ENCODE measurements at regions not wholly inside any gene's neighbourhood (a gene's known extent, or its start where the extent isn't known, plus 50 kb on each side); places are given as distances from the start of the nearest gene placed in this dataset.

GRCh38 chr21:16711757-16712156 lies 801.1 kb upstream of the CXADR start:
- Histone ChIP-seq H4K20me1 (ENCODE audit: insufficient read depth, low read length) (no peaks in the 10 kb centered on the region), H3K4me1 (ENCODE audit: insufficient read depth, low read length) (peaks cover 9% of the 10 kb centered on the region), H3K36me3 (ENCODE audit: insufficient read depth, low read length) (no peaks in the 10 kb centered on the region), H3K9me3 (ENCODE audit: low read depth, low read length) (no peaks in the 10 kb centered on the region), H3K4me2 (ENCODE audit: insufficient read depth, low read length) (no peak overlapping the region), H2AFZ (ENCODE audit: low read length) (no peak overlapping the region), H3K27me3 (ENCODE audit: insufficient read depth, low read length) (no peaks in the 10 kb centered on the region), H3K27ac (ENCODE audit: low read depth, low read length) (no peak overlapping the region), H3K4me3 (ENCODE audit: insufficient read depth, low read length) (no peak overlapping the region), H3K79me2 (ENCODE audit: insufficient read depth, low read length) (no peaks in the 10 kb centered on the region)
- DNase-seq (ENCODE audit: insufficient read length, low spot score, missing footprints) = no peak
- TF ChIP-seq, protein P1, sequence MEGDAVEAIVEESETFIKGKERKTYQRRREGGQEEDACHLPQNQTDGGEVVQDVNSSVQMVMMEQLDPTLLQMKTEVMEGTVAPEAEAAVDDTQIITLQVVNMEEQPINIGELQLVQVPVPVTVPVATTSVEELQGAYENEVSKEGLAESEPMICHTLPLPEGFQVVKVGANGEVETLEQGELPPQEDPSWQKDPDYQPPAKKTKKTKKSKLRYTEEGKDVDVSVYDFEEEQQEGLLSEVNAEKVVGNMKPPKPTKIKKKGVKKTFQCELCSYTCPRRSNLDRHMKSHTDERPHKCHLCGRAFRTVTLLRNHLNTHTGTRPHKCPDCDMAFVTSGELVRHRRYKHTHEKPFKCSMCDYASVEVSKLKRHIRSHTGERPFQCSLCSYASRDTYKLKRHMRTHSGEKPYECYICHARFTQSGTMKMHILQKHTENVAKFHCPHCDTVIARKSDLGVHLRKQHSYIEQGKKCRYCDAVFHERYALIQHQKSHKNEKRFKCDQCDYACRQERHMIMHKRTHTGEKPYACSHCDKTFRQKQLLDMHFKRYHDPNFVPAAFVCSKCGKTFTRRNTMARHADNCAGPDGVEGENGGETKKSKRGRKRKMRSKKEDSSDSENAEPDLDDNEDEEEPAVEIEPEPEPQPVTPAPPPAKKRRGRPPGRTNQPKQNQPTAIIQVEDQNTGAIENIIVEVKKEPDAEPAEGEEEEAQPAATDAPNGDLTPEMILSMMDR (IDR thresholded peaks at IDR 0.05; ENCODE audit: extremely low read depth, low read depth, low read length) = no peak

DNA sequence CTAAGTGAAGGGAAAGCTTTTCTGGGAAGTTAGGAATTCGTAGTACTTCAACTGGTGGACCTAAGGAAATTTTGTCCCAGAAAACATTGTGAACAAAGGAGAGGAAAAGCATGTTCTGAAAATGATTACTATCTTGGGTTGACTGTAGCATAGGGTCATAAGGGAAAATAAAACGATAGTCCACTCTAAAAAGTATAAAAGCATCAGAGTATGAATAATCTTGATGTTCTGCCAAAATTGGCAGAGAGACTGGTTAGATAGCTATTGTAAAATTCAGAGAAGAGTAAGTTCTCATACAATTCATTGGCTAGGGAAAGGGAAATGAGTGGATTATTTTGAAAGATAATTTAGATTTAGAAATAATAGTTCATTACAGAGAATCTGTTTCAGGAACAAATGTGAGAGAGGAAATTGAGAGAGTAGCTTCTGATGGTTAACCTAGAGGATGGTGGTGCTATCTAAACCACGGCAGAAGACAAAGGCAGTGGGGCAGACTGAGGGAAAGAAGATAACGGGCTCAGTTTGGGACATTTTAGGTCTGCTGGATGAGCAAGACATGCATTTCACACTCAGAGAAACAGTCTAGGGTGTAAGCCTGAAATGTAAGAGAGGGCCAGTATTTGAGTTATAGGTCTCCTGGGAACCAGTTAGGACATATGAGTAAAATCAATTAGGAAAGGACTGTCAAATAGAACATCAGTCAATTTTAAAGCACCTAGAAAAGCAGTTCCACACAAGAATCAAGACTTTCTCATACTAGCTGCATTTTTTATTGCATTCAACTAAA lies 799.3 kb upstream of the CXADR start:
- Histone ChIP-seq H3K9me3 (ENCODE audit: low read depth, low read length) (no peaks in the 10 kb centered on the region), H3K4me3 (ENCODE audit: insufficient read depth, low read length) (no peak overlapping the region), H2AFZ (ENCODE audit: low read length) (peak overlapping the region; percentile 23), H3K79me2 (ENCODE audit: insufficient read depth, low read length) (no peaks in the 10 kb centered on the region), H3K27me3 (ENCODE audit: insufficient read depth, low read length) (no peaks in the 10 kb centered on the region), H3K36me3 (ENCODE audit: insufficient read depth, low read length) (no peaks in the 10 kb centered on the region), H4K20me1 (ENCODE audit: insufficient read depth, low read length) (no peaks in the 10 kb centered on the region), H3K4me2 (ENCODE audit: insufficient read depth, low read length) (no peak overlapping the region), H3K4me1 (ENCODE audit: insufficient read depth, low read length) (peaks cover 3% of the 10 kb centered on the region), H3K27ac (ENCODE audit: low read depth, low read length) (no peak overlapping the region)
- DNase-seq (ENCODE audit: insufficient read length, low spot score, missing footprints) = no peak
- TF ChIP-seq, protein P1 (IDR thresholded peaks at IDR 0.05; ENCODE audit: extremely low read depth, low read depth, low read length) = no peak

- DNase-seq (ENCODE audit: insufficient read length, low spot score, missing footprints) = no peak
- H3K4me1 ChIP-seq (ENCODE audit: insufficient read depth, low read length) = no peaks in the 10 kb centered on the region
- no peak overlapping the region for H3K4me3 ChIP-seq (ENCODE audit: insufficient read depth, low read length)
Observed at GRCh38 chr21:16740511-16740910, 772.3 kb upstream of the CXADR start.

GRCh38 chr21:16741141-16741665 lies 771.6 kb upstream of the CXADR start:
- H3K36me3 ChIP-seq (ENCODE audit: insufficient read depth, low read length) = no peaks in the 10 kb centered on the region
- no peaks in the 10 kb centered on the region for H3K79me2 ChIP-seq (ENCODE audit: insufficient read depth, low read length)
- DNase-seq (ENCODE audit: insufficient read length, low spot score, missing footprints) = peak; percentile 29
- H3K4me1 ChIP-seq (ENCODE audit: insufficient read depth, low read length) = no peaks in the 10 kb centered on the region
- H3K9me3 ChIP-seq (ENCODE audit: low read depth, low read length) = no peaks in the 10 kb centered on the region
- no peaks in the 10 kb centered on the region for H4K20me1 ChIP-seq (ENCODE audit: insufficient read depth, low read length)
- no peak overlapping the region for H2AFZ ChIP-seq (ENCODE audit: low read length)
- H3K27ac ChIP-seq (ENCODE audit: low read depth, low read length) = no peak overlapping the region
- no peaks in the 10 kb centered on the region for H3K27me3 ChIP-seq (ENCODE audit: insufficient read depth, low read length)
- no peak overlapping the region for H3K4me2 ChIP-seq (ENCODE audit: insufficient read depth, low read length)
- H3K4me3 ChIP-seq (ENCODE audit: insufficient read depth, low read length) = no peak overlapping the region
- TF ChIP-seq, protein P1 (IDR thresholded peaks at IDR 0.05; ENCODE audit: extremely low read depth, low read depth, low read length) = no peak

More at GRCh38 chr21:16740511-16740910, 772.3 kb upstream of the CXADR start:
- no peaks in the 10 kb centered on the region for H3K27me3 ChIP-seq (ENCODE audit: insufficient read depth, low read length)
- H3K79me2 ChIP-seq (ENCODE audit: insufficient read depth, low read length) = no peaks in the 10 kb centered on the region
- no peaks in the 10 kb centered on the region for H3K9me3 ChIP-seq (ENCODE audit: low read depth, low read length)
- TF ChIP-seq, protein P1 (IDR thresholded peaks at IDR 0.05; ENCODE audit: extremely low read depth, low read depth, low read length) = no peak
- H4K20me1 ChIP-seq (ENCODE audit: insufficient read depth, low read length) = no peaks in the 10 kb centered on the region
- no peak overlapping the region for H2AFZ ChIP-seq (ENCODE audit: low read length)
- H3K4me2 ChIP-seq (ENCODE audit: insufficient read depth, low read length) = no peak overlapping the region
- no peaks in the 10 kb centered on the region for H3K36me3 ChIP-seq (ENCODE audit: insufficient read depth, low read length)
- no peak overlapping the region for H3K27ac ChIP-seq (ENCODE audit: low read depth, low read length)
